ENCODE measurements at regions not wholly inside any gene's neighbourhood (a gene's known extent, or its start where the extent isn't known, plus 50 kb on each side); places are given as distances from the start of the nearest gene placed in this dataset.

DNA sequence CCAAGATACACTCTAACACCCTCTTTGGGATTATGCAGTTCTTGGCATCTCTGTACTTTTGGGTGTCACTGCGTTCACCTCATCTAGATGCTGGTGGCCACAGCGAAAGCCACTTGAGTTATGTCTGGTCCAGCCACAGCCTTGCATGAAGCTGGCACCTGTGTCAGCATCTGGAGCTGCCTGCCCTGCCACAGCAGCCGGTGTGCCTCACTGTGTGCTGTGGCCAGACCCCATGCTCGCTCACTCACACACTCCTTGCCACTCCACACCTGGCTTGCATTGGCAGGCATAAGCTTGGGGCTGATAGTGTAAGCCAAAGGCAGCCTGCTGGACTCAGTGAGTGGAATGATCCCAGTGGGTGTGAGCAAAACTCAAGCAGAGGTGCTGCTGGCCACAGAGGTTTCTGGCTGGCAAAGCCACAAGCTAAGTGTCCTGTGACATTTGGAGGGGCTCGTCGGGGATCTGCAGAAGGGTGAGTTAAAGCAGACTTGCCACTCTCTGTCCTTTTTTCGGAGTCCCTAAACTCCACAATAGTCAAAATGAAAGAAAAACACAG is 442.7 kb upstream of the CDH8 start:
- TF ChIP-seq, protein P1, sequence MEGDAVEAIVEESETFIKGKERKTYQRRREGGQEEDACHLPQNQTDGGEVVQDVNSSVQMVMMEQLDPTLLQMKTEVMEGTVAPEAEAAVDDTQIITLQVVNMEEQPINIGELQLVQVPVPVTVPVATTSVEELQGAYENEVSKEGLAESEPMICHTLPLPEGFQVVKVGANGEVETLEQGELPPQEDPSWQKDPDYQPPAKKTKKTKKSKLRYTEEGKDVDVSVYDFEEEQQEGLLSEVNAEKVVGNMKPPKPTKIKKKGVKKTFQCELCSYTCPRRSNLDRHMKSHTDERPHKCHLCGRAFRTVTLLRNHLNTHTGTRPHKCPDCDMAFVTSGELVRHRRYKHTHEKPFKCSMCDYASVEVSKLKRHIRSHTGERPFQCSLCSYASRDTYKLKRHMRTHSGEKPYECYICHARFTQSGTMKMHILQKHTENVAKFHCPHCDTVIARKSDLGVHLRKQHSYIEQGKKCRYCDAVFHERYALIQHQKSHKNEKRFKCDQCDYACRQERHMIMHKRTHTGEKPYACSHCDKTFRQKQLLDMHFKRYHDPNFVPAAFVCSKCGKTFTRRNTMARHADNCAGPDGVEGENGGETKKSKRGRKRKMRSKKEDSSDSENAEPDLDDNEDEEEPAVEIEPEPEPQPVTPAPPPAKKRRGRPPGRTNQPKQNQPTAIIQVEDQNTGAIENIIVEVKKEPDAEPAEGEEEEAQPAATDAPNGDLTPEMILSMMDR (IDR thresholded peaks at IDR 0.05), result no peak
- TF ChIP-seq POLR2AphosphoS5 (IDR thresholded peaks at IDR 0.05; ENCODE audit: low read depth, low read length) (no peak), SIN3A (IDR thresholded peaks at IDR 0.05; ENCODE audit: borderline replicate concordance, insufficient read depth, low read depth, low read length) (no peak), TCF7L2 (IDR thresholded peaks at IDR 0.05; ENCODE audit: low read depth, low read length) (no peak)
